ENCODE measurements at regions not wholly inside any gene's neighbourhood (a gene's known extent, or its start where the extent isn't known, plus 50 kb on each side); places are given as distances from the start of the nearest gene placed in this dataset.

DNA sequence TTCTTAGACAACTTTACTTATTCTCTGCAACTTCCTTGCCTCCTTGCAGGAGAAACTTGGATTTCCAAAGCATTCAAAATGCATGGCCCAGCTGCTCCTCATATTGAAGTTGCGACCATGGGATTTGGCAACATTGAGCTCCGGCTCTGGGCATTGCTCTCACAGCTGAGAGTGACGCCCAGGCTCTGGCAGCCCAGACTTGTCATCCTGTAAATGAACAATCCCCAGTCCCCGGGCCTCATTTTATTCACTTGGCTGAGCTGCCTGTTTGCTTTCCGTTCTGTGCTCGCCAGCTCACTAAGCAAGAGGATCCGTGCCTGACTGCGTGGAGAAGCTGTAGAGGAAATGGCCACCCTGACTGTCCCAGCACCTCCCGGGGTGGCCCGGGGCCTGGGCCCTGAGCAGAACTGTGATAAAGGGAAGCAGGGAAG lies 119.5 kb upstream of the CD93 start:
- DNase-seq (ENCODE audit: low spot score): no peak

DNA sequence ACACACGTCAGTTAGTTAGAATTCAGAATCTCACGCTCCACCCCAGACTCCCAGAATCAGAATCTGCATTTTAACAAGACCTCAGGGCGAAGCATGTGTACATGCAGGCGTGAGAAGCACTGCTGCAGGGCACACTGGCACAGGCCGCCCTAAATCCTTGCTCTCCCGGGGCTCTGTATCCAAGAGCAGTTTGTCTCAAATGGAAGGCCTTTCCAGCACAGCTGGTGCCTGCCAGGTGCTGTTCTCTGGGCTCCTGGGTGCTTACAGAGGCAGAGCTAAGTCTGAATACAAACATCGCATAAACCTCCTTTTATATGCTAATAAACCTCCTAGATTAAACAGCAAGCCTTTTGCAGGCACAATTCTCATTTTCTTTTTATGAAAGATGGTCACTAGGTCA lies 119.1 kb upstream of the CD93 start:
- DNase-seq (ENCODE audit: low spot score): no peak

DNA sequence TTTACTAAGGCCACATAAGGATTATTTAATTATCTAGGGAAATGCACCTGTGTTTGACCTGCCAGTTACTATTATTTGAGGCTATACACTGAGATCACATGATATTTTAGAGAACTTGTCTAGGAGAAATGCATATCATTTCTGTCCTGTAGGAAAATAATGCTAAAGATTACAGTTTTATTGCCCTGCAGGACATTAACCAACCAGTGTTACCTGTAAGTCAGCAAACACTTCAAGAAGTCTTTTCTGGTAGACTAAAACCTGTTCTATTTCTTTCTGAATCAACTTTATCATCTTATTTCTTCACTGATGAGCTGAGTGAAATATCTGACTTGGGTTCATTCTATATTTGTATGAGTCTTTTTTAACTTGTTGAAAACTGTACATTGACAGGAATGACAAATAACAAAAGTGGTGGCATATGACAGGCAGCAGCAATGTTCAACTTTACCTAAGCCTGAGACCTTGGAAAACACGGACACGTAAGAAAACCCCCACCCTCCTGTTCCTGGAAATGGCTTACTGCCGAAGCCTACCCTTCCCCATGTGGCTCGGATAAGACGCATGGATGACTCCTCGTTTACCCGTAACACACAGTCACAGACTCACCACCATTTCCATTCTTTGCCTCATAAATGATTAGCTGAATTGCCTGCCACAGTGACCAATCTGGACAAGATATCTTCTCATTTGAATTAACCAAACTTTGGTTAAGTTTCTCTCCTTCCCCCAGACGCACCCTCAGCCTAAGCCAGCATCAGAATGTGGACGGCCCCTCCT lies 118.0 kb upstream of the CD93 start:
- no peak for DNase-seq (ENCODE audit: low spot score)

DNA sequence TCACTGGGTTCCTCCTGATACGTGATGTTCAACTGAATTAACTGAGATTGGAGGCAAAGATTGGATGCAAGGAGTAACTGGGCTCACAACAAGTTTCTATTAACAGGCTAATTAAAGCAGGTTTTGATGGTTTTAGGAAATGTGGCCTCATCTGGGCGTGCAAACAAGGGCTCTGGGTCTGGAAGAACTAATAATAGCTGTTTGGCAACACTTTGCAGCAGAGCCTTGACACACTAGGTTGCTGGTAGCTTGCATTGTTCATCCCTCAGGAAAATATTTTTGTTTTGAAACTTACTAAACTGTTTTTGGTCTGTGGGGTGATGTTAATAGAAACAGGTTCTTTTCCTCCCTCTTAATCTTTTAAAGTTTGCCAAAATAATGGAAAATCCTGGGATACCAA lies 117.2 kb upstream of the CD93 start:
- no peak for DNase-seq (ENCODE audit: low spot score)

DNA sequence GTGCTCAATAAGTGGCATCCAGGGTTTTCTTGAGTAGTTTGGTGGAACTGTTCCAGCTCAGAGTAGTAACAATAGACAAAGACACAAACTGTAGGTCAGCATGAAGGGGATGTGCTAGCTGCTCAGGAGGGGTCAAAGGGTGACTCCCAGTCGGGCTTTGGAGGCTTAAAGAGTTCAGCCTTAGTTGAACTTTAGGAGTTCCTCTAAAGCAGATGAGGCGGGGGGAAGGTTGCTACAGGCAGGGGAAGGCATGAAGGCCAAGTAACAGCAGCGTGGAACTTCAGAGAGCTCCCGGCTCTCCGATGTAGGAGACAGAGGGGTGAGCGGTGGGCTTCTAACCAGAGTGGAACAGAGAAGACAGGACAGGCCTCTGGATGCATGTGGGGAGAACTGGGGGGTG lies 115.5 kb upstream of the CD93 start:
- no peak for DNase-seq (ENCODE audit: low spot score)

DNA sequence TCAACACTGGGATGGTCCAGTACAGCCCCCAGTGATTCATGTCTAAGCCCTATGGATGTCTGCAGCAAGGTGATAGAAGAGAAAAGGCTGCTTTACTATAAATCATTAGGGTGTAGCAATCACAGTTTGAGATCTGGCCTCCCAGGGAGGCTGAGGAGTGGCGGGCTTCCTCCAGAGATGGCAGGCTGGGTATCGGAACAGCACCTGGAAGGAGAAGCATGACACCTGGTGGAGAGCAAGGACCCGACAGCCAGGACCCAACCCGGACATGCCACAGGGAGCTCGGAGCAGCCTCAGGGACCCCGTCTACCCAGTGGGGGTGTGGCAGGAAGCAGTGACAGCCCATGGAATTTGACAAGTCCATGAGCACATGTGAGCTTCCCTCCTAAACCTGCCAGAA lies 114.8 kb upstream of the CD93 start:
- no peak for DNase-seq (ENCODE audit: low spot score)

DNA sequence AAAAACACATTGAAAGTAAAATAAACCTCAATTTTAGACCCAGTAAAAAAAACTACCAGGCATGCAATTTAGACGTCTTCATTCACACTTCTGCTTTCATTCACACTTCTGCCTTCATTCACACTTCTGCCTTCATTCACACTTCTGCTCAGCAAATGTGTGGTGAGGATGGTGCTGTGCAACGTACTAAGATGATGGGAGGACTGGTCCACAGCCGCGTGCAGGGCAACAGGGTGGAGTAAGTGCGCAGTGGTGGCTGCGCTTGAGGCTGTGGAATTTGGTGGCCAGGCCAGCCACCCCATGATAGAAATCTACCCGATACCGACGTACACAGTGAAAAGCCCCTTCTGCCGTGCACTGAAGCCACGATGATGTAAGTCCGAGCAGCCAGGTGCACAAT lies 114.3 kb upstream of the CD93 start:
- DNase-seq (ENCODE audit: low spot score): no peak

DNA sequence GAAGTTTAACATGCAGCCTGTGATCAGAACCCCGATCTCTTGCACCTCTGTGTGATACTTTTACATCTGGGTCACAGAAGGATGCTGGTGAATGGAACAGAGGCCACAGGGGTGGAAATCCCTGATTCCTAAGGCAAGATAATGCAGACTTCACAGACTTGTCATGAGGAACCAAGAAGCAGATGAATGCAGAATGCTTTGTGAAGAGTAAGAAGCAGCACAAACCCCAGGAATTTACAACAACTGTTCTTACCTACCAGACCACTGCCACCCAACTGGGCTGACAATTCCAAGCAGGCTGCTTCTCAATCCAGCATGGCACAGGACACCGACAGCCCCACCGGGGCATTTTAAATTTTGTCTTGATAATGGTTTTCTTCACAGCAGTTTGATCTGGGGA lies 113.2 kb upstream of the CD93 start:
- no peak for DNase-seq (ENCODE audit: low spot score)

DNA sequence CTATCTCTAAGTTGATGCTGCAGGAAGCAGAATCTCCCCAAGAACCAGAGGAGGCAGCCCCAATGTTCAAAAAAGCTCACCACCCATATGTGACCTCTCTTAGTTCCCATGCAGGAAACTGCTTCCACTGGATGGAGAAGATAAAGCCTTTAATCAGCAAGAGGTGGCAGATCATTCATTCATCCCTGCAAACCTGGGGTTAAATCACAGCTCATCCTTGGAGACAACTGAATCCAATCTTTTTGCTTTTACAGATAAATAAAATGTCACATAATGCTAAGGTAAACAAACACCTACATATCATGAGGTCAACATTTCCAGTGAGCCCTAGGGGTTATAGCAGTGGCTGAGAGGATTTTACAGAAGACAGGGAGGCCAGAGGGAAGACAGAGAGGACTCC lies 112.7 kb upstream of the CD93 start:
- no peak for DNase-seq (ENCODE audit: low spot score)

DNA sequence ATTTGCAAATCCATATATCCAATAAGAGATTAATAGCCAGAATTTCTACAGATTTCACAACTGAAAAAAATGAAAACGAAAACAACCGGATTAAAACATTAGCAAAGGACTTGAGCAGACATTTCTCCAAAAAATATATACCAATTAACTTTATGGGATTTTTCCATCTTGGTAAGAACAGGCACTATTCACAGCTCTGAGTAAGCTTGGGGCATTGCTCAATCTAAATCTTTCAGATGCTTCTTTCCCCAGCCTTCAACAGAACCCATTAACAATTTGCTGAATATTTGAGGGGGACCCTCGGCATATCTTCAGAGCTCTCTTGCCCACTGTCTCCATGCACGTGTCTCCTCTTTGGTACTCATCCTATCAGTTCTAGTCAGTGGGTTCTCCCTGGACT lies 111.7 kb upstream of the CD93 start:
- no peak for DNase-seq (ENCODE audit: low spot score)

DNA sequence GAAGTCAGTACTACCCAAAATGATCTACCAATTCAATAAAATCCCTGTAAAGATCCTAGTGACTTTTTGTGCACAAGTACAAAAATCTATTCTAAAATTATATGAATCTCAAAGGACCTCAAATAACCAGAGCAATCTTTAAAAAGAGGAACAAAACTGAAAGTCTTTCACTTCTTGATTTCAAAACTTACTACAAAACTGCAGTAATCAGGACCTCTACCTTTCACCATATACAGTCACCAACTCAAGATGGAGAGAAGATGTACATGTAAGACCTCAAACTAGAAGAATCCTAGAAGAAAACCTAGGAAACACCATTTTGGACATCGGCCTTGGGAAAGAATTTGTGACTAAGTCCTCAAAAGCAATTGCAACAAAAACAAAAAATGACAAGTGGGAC lies 109.5 kb upstream of the CD93 start:
- no peak for DNase-seq (ENCODE audit: low spot score)

DNA sequence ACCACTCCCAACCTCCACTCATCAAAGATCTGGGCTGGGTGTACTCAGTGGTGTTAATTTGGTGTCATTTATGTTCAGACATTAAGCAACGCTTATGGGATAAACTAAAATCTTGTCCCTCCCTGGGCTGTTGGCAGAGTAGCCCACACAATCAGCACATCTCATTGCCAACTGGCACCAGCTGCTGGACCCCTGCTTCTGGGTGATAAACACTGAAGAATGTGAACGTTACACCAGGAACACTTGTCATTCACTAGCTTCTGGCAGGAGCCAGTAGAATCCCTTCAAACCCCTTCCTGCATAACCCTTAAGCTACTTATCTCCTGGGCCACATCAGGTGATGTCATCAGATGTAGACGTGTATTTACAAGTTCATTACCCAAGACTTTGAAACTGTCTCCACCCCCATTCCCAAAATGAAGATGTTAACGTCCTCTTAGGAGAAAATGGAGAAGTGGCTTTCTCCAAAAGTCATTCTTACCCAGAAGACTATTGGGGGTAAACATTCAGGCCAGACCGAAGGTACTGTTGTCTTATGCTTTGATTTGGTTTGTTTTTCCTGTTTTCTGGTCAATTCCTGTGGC lies 107.8 kb upstream of the CD93 start:
- DNase-seq (ENCODE audit: low spot score): no peak

DNA sequence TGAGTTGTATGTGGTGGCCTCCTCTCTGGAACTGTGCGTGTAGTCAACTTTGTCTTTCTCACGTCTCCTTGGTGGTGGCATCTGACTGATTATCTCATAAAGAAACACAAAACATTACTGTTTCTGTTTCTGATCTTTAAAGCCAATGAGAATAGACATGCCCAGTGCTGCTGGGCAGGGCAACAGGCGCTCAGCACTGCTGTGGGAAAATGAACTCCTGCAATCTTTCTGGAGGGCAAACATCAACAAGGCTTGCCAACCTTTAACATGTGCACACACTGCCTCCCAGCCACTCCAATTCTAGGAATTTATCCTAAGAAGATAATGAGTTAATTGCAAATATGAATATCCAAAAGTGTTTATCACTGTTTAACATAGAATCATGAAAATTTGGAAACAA lies 106.3 kb upstream of the CD93 start:
- DNase-seq (ENCODE audit: low spot score): no peak

DNA sequence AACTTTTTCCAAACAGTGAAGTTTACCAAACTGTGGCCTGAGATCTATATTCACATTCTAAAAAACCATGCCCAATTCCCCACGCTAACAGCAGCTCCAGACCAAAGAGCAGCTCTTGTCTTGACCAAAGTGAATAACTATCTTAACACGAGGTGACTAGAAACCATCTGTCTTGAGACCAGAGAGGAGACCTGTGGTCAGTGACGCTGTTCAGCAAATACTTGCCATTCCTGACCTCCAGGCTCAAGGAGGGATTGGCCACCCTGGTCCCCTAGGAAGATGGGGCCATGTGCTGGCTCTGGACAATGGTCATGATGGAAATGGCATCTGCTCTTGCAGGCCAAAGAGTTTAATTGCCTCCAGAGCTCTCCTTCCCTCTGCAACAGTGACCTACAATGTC lies 104.4 kb upstream of the CD93 start:
- DNase-seq (ENCODE audit: low spot score): no peak

DNA sequence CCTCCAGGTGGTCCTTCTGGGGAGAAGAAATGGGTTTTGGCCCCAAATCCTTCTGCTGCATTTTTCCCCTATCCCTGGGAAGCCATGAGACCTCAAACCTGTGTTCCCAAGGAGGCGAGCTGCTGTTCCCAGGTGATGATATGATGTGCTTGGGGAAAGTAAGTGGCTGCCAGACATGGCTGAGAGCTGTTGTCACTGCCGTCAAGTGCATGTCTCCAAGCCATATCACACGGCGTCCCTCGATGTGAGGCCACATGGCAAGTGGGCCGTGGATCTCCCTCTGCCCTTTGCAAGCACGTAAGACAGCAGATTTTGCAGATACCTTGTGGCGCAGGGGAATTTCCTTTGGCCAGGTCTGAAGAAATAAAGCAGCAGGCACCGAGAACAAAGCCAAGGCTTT lies 103.7 kb upstream of the CD93 start:
- no peak for DNase-seq (ENCODE audit: low spot score)

DNA sequence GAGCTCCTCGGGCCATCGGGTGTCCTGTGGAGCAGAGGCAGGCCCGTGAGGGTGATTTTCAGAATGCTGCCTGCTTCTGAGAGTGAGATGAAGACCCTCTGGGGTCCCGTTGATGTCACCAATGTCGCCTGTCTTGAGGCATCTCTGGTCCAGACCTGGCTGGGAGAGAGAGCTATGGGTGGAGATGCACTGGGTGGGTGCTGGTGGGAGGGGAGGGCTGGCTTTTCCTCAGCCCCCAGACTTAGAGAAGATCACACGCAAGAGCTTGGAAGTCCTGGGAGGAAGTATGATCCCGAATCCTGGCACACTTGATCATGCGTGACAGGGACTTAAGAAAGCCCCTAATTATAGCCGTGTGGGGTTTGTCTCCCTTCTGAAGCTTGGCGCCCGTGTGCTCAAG lies 103.2 kb upstream of the CD93 start:
- DNase-seq (ENCODE audit: low spot score): no peak

DNA sequence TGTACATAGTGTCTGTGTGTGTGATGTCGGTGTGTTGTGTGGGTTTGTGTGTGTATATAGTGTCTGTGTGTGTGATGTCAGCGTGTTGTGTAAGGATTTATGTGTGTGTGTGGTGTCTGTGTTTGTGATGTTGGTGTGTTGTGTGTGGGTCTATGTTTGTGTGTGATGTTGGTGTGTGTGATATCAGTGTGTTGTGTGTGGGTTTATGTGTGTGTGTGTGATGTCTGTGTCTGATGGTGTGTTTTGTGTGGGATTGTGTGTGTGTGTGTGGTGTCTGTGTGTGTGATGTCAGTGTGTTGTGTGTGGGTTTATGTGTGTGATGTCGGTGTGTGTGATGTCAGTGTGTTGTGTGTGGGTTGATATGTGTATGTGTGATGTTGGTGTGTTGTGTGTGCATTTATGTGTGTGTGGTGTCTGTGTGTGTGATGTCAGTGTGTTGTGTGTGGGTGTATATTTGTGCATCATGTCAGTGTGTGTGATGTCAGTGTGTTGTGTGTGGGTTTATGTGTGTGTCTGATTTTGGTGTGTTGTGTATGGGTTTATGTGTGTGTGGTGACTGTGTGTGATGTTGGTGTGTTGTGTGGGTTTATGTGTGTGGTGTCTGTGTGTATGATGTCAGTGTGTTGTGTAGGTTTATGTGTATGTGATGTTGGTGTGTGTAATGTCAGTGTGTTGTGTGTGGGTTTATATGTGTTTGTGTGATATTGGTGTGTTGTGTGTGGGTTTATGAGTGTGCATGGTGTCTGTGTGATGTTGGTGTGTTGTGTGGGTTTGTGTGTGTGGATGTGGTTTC lies 102.4 kb upstream of the CD93 start:
- DNase-seq (ENCODE audit: low spot score): no peak

DNA sequence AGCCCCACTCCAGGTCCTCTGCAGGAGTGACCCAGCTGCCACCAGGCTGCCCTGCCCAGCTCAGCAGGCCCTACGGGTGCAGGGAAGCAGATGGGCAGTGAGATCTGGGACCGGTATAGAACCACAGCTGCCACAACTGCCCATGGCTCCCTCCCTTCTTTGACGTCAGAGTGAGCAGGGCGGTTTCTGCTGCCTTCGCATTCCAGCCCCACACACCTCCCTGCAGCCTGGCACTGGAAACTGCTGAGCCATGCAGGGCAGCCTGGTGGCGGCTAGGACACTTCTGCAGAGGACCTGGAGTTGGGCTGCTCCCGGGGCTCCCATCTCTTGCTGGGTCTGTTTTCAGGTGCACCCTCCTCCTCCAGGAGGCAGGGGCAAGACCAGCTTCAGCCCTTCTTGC lies 101.6 kb upstream of the CD93 start:
- DNase-seq (ENCODE audit: low spot score): no peak

DNA sequence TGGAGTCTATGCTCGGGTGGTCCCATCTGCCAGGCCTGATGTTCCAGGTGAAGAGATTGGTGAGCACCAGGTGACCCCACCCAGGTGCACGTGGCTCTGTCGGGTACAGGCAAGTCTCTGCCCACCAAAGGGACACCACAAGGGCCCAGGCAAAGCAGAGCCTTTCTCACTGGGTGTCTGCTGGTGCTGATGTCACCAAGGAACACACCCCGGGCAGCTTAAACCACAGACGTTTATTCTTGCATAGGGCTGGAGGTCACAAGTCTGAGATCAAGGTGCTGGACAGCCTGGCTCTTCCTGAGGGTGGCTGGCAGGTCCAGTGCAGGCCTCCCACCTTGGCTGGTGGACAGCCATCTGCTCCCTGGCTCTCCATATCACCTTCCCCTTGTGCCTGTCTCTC lies 100.7 kb upstream of the CD93 start:
- no peak for DNase-seq (ENCODE audit: low spot score)

DNA sequence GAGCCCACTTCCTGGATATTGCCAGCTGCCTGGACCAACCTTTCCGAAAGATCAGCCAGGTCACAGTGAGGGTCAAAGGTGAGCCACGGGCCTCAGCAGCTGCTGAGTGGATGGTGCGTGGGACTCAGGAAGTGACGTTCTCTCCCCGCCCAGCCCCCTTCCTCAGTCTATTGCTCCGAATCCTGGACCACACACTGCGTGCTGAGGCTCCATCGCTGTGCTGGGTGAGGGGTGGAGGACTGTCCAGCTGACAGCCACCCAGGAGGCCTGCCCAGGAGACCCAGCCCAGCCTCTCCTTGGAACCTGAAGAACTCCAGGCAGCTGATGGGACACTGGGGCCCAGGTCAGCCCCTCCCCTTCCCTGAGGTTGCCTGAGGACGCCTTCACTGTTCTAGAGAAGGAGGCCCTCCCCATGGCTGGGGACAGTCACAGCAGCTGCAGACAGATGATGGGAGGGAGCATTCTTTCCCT lies 94.4 kb upstream of the CD93 start:
- no peak for DNase-seq (ENCODE audit: low spot score)

DNA sequence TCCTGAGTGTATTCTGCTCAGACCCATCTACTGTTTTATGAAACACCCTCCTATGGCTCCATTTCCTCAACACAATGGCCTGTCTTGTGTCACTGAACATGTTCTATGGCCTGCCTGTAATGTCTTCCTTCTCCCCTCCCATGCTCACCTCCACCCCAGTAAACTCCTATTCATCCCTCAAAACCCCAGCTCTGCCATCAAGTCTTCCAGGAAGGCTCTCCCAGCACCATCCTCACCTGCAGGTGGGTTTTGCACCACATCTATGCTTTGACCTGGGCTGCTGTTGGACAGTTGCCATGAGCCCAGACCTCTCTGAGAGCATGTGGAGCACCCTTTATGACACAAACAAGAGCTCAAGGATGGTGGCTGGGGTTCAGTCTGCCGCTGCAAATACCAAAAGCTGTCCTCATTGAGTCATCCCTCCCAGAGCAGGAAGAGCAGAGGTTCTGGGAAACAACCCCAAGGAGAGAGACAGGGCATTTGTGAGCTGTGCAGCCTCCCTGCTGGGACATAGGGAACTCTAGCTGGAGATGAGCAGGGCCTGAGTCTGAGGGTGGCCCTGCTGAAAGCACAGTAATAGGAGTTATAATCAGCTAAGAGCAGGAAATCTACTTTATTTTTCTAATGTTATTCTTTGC lies 93.8 kb upstream of the CD93 start:
- DNase-seq (ENCODE audit: low spot score): no peak

DNA sequence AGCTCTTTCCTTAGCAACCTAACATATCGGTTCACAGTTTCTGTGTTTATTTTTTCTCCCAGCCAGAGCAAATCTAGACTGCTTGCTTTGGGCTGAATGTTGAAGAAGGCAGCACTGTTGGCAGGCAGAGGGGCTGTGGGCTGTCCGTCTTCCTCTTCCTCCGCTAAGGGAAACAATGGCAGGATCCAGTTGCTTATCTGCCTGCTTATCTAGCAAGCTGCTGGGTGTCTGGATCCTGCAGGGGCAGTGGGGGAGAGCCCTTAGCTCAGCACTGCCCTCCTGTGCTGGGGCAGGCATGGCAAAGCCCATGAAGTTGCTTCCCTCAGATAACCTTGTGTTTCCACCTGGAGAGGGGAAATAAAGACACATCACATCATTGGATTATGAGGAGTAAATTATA lies 92.7 kb upstream of the CD93 start:
- DNase-seq (ENCODE audit: low spot score): no peak

DNA sequence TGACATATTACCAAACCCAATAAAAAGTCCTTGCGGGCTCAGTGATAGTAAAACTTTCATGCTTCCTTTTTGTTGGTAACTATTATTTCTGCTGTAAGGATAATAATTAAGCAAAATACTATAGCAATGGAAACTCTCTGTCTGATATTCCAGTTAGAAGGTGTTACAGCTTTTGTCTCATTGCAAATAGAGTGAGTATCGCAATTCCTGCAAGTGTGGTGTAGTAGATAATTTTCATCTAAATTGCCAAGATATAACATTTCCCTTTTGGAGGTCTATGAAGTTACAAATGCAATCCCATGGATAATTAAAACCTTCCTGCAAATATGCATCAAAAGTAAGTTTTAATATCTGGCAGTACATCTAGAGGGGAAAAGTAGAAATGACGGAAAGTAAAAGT lies 88.7 kb upstream of the CD93 start:
- DNase-seq (ENCODE audit: low spot score): no peak
